ENCODE measurements at regions not wholly inside any gene's neighbourhood (a gene's known extent, or its start where the extent isn't known, plus 50 kb on each side); places are given as distances from the start of the nearest gene placed in this dataset.
"Not testable (repeated sequence)": the region's sequence is repeated elsewhere in the genome, so short reads cannot be mapped to it uniquely, and the experiment has no call there.

DNA sequence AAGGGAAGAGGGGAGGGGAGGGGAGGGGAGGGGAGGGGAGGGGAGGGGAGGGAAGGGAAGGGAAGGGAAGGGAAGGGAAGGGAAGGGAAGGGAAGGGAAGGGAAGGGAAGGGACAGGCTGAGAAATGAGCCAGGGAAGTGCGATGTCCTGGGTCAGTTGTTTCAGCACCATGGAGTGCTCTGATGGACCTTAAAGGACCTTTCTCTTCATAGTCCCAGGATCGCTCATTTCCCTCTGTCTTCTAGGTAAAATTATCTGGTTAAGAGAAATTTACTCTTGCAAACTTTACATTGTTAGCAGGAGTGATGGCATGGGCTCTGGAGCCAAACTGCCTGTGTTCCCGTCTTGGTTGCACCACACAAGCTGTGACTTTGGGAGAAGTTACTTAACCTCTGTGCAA, 357.8 kb downstream of the MATN1 start:
- Histone ChIP-seq H2AFZ (ENCODE audit: low read depth, low read length) (no peak overlapping the region), H3K36me3 (ENCODE audit: insufficient read depth, low read length) (no peaks in the 10 kb centered on the region), H3K4me3 (ENCODE audit: insufficient read depth, low read depth, low read length) (no peak overlapping the region), H3K79me2 (ENCODE audit: insufficient read depth, low read length) (no peaks in the 10 kb centered on the region), H3K9ac (ENCODE audit: low read length) (no peak overlapping the region), H3K4me2 (ENCODE audit: low read length) (no peak overlapping the region), H3K9me3 (ENCODE audit: insufficient read depth, low read depth, low read length) (no peaks in the 10 kb centered on the region), H3K27ac (ENCODE audit: low read depth, low read length) (no peak overlapping the region), H4K20me1 (ENCODE audit: insufficient read depth, low read length) (no peaks in the 10 kb centered on the region), H3K27me3 (ENCODE audit: insufficient read depth, low read length) (no peaks in the 10 kb centered on the region), H3K4me1 (ENCODE audit: insufficient read depth, low read length) (no peaks in the 10 kb centered on the region)
- no peaks in the 10 kb centered on the region for H3K36me3 Mint-ChIP-seq (ENCODE audit: low read depth, unreplicated experiment)
- peaks cover 43% of the 10 kb centered on the region for H3K27me3 Mint-ChIP-seq (ENCODE audit: low read depth, unreplicated experiment)
- no peak overlapping the region for H3K27ac Mint-ChIP-seq (ENCODE audit: unreplicated experiment)
- TF ChIP-seq, protein P1, sequence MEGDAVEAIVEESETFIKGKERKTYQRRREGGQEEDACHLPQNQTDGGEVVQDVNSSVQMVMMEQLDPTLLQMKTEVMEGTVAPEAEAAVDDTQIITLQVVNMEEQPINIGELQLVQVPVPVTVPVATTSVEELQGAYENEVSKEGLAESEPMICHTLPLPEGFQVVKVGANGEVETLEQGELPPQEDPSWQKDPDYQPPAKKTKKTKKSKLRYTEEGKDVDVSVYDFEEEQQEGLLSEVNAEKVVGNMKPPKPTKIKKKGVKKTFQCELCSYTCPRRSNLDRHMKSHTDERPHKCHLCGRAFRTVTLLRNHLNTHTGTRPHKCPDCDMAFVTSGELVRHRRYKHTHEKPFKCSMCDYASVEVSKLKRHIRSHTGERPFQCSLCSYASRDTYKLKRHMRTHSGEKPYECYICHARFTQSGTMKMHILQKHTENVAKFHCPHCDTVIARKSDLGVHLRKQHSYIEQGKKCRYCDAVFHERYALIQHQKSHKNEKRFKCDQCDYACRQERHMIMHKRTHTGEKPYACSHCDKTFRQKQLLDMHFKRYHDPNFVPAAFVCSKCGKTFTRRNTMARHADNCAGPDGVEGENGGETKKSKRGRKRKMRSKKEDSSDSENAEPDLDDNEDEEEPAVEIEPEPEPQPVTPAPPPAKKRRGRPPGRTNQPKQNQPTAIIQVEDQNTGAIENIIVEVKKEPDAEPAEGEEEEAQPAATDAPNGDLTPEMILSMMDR (IDR thresholded peaks at IDR 0.05; ENCODE audit: insufficient read depth, low read depth, low read length): no peak
- no peak for TF ChIP-seq EZH2 (IDR thresholded peaks at IDR 0.05; ENCODE audit: insufficient read depth, low read length)
- no peak for FAIRE-seq
- H3K4me3 Mint-ChIP-seq (ENCODE audit: unreplicated experiment): no peak overlapping the region
- no peak for DNase-seq (ENCODE audit: low read depth)
- H3K4me1 Mint-ChIP-seq (ENCODE audit: low read depth, unreplicated experiment): no peaks in the 10 kb centered on the region
- no peaks in the 10 kb centered on the region for H3K9me3 Mint-ChIP-seq (ENCODE audit: unreplicated experiment)

DNA sequence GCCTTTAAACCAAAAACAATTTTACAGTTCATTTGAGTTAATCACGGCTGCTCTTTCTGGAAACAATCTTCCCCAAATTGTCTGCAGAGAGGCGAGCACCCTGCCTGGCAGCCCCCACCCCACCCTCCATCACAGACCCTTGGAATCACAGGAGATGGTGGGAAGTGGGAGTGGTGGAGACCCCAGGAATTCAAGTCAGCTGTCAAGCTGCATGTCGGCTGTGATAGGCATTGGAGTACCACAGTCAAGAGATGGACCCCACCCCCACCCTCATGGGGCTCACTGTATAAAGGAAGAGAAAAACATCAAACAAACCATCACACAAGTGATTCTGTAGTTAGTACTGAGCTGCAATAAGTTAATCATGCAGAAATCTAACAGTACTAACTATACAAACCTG, 360.4 kb downstream of the MATN1 start:
- Mint-ChIP-seq H3K27me3 (ENCODE audit: low read depth, unreplicated experiment) (peaks cover 52% of the 10 kb centered on the region), H3K9me3 (ENCODE audit: unreplicated experiment) (peaks cover 3% of the 10 kb centered on the region), H3K4me3 (ENCODE audit: unreplicated experiment) (no peak overlapping the region), H3K36me3 (ENCODE audit: low read depth, unreplicated experiment) (no peaks in the 10 kb centered on the region), H3K4me1 (ENCODE audit: low read depth, unreplicated experiment) (no peaks in the 10 kb centered on the region), H3K27ac (ENCODE audit: unreplicated experiment) (no peak overlapping the region)
- no peak overlapping the region for H3K27ac ChIP-seq (ENCODE audit: low read depth, low read length)
- no peak overlapping the region for H2AFZ ChIP-seq (ENCODE audit: low read depth, low read length)
- no peaks in the 10 kb centered on the region for H3K9me3 ChIP-seq (ENCODE audit: insufficient read depth, low read depth, low read length)
- no peak overlapping the region for H3K4me2 ChIP-seq (ENCODE audit: low read length)
- no peak for FAIRE-seq
- H4K20me1 ChIP-seq (ENCODE audit: insufficient read depth, low read length): no peaks in the 10 kb centered on the region
- no peak overlapping the region for H3K4me3 ChIP-seq (ENCODE audit: insufficient read depth, low read depth, low read length)
- no peak for DNase-seq (ENCODE audit: low read depth)
- H3K79me2 ChIP-seq (ENCODE audit: insufficient read depth, low read length): no peaks in the 10 kb centered on the region
- H3K36me3 ChIP-seq (ENCODE audit: insufficient read depth, low read length): no peaks in the 10 kb centered on the region
- H3K27me3 ChIP-seq (ENCODE audit: insufficient read depth, low read length): no peaks in the 10 kb centered on the region
- H3K4me1 ChIP-seq (ENCODE audit: insufficient read depth, low read length): no peaks in the 10 kb centered on the region
- TF ChIP-seq, protein P1 (IDR thresholded peaks at IDR 0.05; ENCODE audit: insufficient read depth, low read depth, low read length): no peak
- H3K9ac ChIP-seq (ENCODE audit: low read length): no peak overlapping the region

DNA sequence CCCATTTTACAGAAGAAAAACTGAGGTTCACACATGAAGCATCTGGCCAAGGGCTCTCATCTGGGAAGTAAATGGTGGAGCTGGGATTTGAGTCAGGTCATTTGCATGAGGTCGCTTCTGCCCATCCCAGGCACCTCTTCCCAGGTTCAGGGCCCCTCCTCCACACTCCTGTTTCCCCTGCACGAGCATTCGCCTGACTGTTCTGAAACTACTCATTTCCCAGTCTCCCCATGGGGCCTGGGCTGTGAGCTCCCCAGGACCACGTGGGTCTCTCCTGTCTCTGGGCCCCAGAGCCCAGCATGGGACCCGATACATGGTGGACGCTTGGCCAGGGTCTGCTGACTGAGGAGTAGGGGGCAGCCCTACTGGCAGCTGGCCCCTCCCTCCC, 360.8 kb downstream of the MATN1 start:
- H4K20me1 ChIP-seq (ENCODE audit: insufficient read depth, low read length): no peaks in the 10 kb centered on the region
- FAIRE-seq: no peak
- no peak overlapping the region for H3K4me2 ChIP-seq (ENCODE audit: low read length)
- Mint-ChIP-seq H3K9me3 (ENCODE audit: unreplicated experiment) (peaks cover 3% of the 10 kb centered on the region), H3K27ac (ENCODE audit: unreplicated experiment) (no peak overlapping the region), H3K4me1 (ENCODE audit: low read depth, unreplicated experiment) (no peaks in the 10 kb centered on the region), H3K4me3 (ENCODE audit: unreplicated experiment) (no peak overlapping the region), H3K27me3 (ENCODE audit: low read depth, unreplicated experiment) (peaks cover 55% of the 10 kb centered on the region), H3K36me3 (ENCODE audit: low read depth, unreplicated experiment) (no peaks in the 10 kb centered on the region)
- no peaks in the 10 kb centered on the region for H3K27me3 ChIP-seq (ENCODE audit: insufficient read depth, low read length)
- H3K27ac ChIP-seq (ENCODE audit: low read depth, low read length): no peak overlapping the region
- DNase-seq (ENCODE audit: low read depth): no peak
- no peaks in the 10 kb centered on the region for H3K9me3 ChIP-seq (ENCODE audit: insufficient read depth, low read depth, low read length)
- H3K79me2 ChIP-seq (ENCODE audit: insufficient read depth, low read length): no peaks in the 10 kb centered on the region
- H3K4me3 ChIP-seq (ENCODE audit: insufficient read depth, low read depth, low read length): no peak overlapping the region
- H3K36me3 ChIP-seq (ENCODE audit: insufficient read depth, low read length): no peaks in the 10 kb centered on the region
- TF ChIP-seq EZH2 (IDR thresholded peaks at IDR 0.05; ENCODE audit: insufficient read depth, low read length): no peak
- TF ChIP-seq, protein P1 (IDR thresholded peaks at IDR 0.05; ENCODE audit: insufficient read depth, low read depth, low read length): no peak
- H2AFZ ChIP-seq (ENCODE audit: low read depth, low read length): no peak overlapping the region
- no peak overlapping the region for H3K9ac ChIP-seq (ENCODE audit: low read length)
- H3K4me1 ChIP-seq (ENCODE audit: insufficient read depth, low read length): no peaks in the 10 kb centered on the region

DNA sequence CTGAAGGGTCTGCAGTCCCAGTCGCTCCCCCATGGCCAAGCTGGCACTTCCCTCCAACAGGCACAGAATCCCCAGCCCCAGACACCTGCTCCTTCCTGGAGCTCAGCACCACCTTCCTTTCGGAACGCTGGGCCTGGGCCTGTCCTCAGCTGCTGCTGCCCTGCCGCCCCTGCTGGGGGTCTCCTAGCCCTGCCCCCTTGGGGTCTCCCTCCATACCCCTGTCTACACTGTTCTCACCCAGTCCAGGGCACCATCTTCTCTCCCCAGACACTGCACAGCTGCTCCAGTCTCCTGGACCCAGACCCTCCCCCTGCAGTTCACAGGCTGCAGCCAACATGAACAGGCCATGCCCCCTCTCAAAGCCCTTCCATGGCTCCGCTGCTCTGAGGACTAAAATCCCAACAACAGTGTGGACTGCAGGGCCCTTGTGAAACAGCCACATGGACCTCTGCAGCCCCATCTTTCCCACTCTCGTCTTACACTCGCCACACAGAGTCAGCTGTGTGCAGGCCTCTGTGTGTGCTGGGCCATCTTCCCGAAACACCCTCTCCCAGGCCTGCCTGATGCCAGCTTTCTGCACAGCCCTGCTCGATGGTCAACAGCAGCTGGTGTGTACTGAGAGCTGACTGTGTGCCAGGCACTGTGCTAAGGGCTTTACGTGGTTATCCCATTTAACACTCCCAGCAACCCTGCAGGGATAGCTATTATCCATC, 361.3 kb downstream of the MATN1 start:
- not testable (repeated sequence) for H3K4me3 Mint-ChIP-seq (ENCODE audit: unreplicated experiment); FAIRE-seq; H3K9me3 Mint-ChIP-seq (ENCODE audit: unreplicated experiment); H3K4me1 ChIP-seq (ENCODE audit: insufficient read depth, low read length); H3K9ac ChIP-seq (ENCODE audit: low read length); H3K4me1 Mint-ChIP-seq (ENCODE audit: low read depth, unreplicated experiment); H3K4me2 ChIP-seq (ENCODE audit: low read length); H3K79me2 ChIP-seq (ENCODE audit: insufficient read depth, low read length); H3K9me3 ChIP-seq (ENCODE audit: insufficient read depth, low read depth, low read length); H4K20me1 ChIP-seq (ENCODE audit: insufficient read depth, low read length); H2AFZ ChIP-seq (ENCODE audit: low read depth, low read length); H3K27ac ChIP-seq (ENCODE audit: low read depth, low read length); H3K27ac Mint-ChIP-seq (ENCODE audit: unreplicated experiment); H3K27me3 ChIP-seq (ENCODE audit: insufficient read depth, low read length); H3K36me3 Mint-ChIP-seq (ENCODE audit: low read depth, unreplicated experiment); H3K4me3 ChIP-seq (ENCODE audit: insufficient read depth, low read depth, low read length); H3K36me3 ChIP-seq (ENCODE audit: insufficient read depth, low read length); DNase-seq (ENCODE audit: low read depth)
- H3K27me3 Mint-ChIP-seq (ENCODE audit: low read depth, unreplicated experiment): peaks cover 56% of the 10 kb centered on the region
